Endodermal cell (in vitro differentiated cells): ENCODE measurements at regions not wholly inside any gene's neighbourhood (a gene's known extent, or its start where the extent isn't known, plus 50 kb on each side); places are given as distances from the start of the nearest gene placed in this dataset.

ENCODE experiments used
- DNase-seq: peaks from one replicate; pipeline ENCODE4 v3.0.0-alpha.2; 2017
- H3K27ac ChIP-seq: 2 replicates; pipeline ENCODE4 v1.5.1; 2013; ENCODE audit warnings: mild to moderate bottlenecking, low read depth, low read length, moderate library complexity
- H3K27me3 ChIP-seq: 2 replicates; pipeline ENCODE4 v1.6.1; 2013; ENCODE audit warnings: mild to moderate bottlenecking, low read length, moderate library complexity; ENCODE audit not compliant: insufficient read depth, control insufficient read depth, poor library complexity, severe bottlenecking
- H3K36me3 ChIP-seq: 2 replicates; pipeline ENCODE4 v1.7.0; 2013; ENCODE audit warnings: mild to moderate bottlenecking, low read length, moderate library complexity; ENCODE audit not compliant: control insufficient read depth, insufficient read depth
- H3K4me1 ChIP-seq: one replicate; pipeline ENCODE4 v1.7.0; 2013; ENCODE audit warnings: low read length; ENCODE audit not compliant: control insufficient read depth, insufficient read depth
- H3K4me3 ChIP-seq: 2 replicates; pipeline ENCODE4 v1.5.1; 2013; ENCODE audit warnings: mild to moderate bottlenecking, low read length, moderate library complexity
- H3K9ac ChIP-seq: 2 replicates; pipeline ENCODE4 v1.6.1; 2013; ENCODE audit warnings: mild to moderate bottlenecking, low read length, moderate library complexity; ENCODE audit not compliant: poor library complexity, severe bottlenecking; ENCODE audit errors: extremely low read depth
- H3K9me3 ChIP-seq: 2 replicates; pipeline ENCODE4 v1.6.1; 2013; ENCODE audit warnings: mild to moderate bottlenecking, low read length, moderate library complexity; ENCODE audit not compliant: control insufficient read depth
- H3K27ac Mint-ChIP-seq: 2 replicates; pipeline ENCODE4 v1.8.0; 2020; ENCODE audit warnings: mixed read lengths
- H3K27me3 Mint-ChIP-seq: 2 replicates; pipeline ENCODE4 v1.8.0; 2021; ENCODE audit warnings: mild to moderate bottlenecking, mixed read lengths; ENCODE audit not compliant: insufficient read depth
- H3K36me3 Mint-ChIP-seq: 2 replicates; pipeline ENCODE4 v1.8.0; 2020; ENCODE audit warnings: low read depth, mixed read lengths
- H3K4me1 Mint-ChIP-seq: 2 replicates; pipeline ENCODE4 v1.8.0; 2020; ENCODE audit warnings: mixed read lengths
- H3K4me3 Mint-ChIP-seq: 2 replicates; pipeline ENCODE4 v1.8.0; 2020; ENCODE audit warnings: mild to moderate bottlenecking, moderate library complexity, mixed read lengths
- H3K9me3 Mint-ChIP-seq: 2 replicates; pipeline ENCODE4 v1.8.0; 2020; ENCODE audit warnings: mild to moderate bottlenecking, mixed read lengths
- CTCF ChIP-seq: fragments of 200-600 bp; sonication (generic); conservative IDR thresholded peaks from 2 replicates; pipeline ENCODE4 v1.5.0; 2021; ENCODE audit warnings: antibody characterized with exemption, mild to moderate bottlenecking
- WGBS, 2 experiments: methylation state at CpG; one replicate each; pipeline versions ENCODE4 v1.1.5 to v1.1.7; 2013; ENCODE audit warnings: missing lambda C conversion rate in 2 of 2, mixed read lengths in 1 of 2; ENCODE audit not compliant: insufficient coverage in 1 of 2, insufficient read length in 1 of 2; 5-methylcytosine and 5-hydroxymethylcytosine counted together

- Mint-ChIP-seq H3K27ac (no peak overlapping the region), H3K4me1 (no peaks in the 10 kb centered on the region), H3K36me3 (no peaks in the 10 kb centered on the region), H3K4me3 (no peak overlapping the region), H3K9me3 (peaks cover 19% of the 10 kb centered on the region), H3K27me3 (no peaks in the 10 kb centered on the region)
- Histone ChIP-seq H3K36me3 (no peaks in the 10 kb centered on the region), H3K27ac (no peak overlapping the region), H3K9ac (no peak overlapping the region), H3K4me1 (no peaks in the 10 kb centered on the region), H3K9me3 (peaks cover 24% of the 10 kb centered on the region), H3K27me3 (no peaks in the 10 kb centered on the region), H3K4me3 (no peak overlapping the region)
- no peak for TF ChIP-seq CTCF
- WGBS, 2 experiments: 78 to 89% methylated on average over 2 of the region's 2 CpGs
- DNase-seq: no peak
Observed at GRCh38 chr11:29530961-29531360, 485.9 kb downstream of the KCNA4 start.

GRCh38 chr11:29527391-29527936 is 489.4 kb downstream of the KCNA4 start:
- Mint-ChIP-seq H3K27ac (no peak overlapping the region), H3K4me1 (no peaks in the 10 kb centered on the region), H3K4me3 (no peak overlapping the region), H3K27me3 (no peaks in the 10 kb centered on the region), H3K9me3 (peaks cover 31% of the 10 kb centered on the region), H3K36me3 (no peaks in the 10 kb centered on the region)
- Histone ChIP-seq H3K27ac (no peak overlapping the region), H3K9me3 (peaks cover 35% of the 10 kb centered on the region), H3K4me3 (no peak overlapping the region), H3K9ac (no peak overlapping the region), H3K4me1 (peaks cover 3% of the 10 kb centered on the region), H3K36me3 (no peaks in the 10 kb centered on the region), H3K27me3 (no peaks in the 10 kb centered on the region)
- peak; percentile 59 for TF ChIP-seq CTCF
- DNase-seq: no peak
- 86 to 100% methylated on average over 1 to 3 of the region's 3 CpGs for whole genome bisulfite sequencing, 2 experiments

GRCh38 chr11:29518389-29519174 is 498.2 kb downstream of the KCNA4 start:
- no peaks in the 10 kb centered on the region for H3K36me3 ChIP-seq
- H3K27me3 Mint-ChIP-seq: no peaks in the 10 kb centered on the region
- WGBS, 2 experiments: 77 to 86% methylated on average over 4 of the region's 5 CpGs
- peak; percentile 81 for DNase-seq
- H3K36me3 Mint-ChIP-seq: no peaks in the 10 kb centered on the region
- no peak overlapping the region for H3K4me3 Mint-ChIP-seq
- peaks cover 53% of the 10 kb centered on the region for H3K9me3 Mint-ChIP-seq
- TF ChIP-seq CTCF: peak; percentile 64
- no peak overlapping the region for H3K9ac ChIP-seq
- H3K27me3 ChIP-seq: no peaks in the 10 kb centered on the region
- no peak overlapping the region for H3K27ac Mint-ChIP-seq
- no peaks in the 10 kb centered on the region for H3K4me1 ChIP-seq
- no peaks in the 10 kb centered on the region for H3K4me1 Mint-ChIP-seq
- no peak overlapping the region for H3K4me3 ChIP-seq
- H3K9me3 ChIP-seq: peaks cover 38% of the 10 kb centered on the region
- no peak overlapping the region for H3K27ac ChIP-seq
